H9 (cell line): ENCODE measurements at regions not wholly inside any gene's neighbourhood (a gene's known extent, or its start where the extent isn't known, plus 50 kb on each side); places are given as distances from the start of the nearest gene placed in this dataset.

Source experiments
- DNase-seq: peaks from one replicate; pipeline ENCODE4 v3.0.0-alpha.2; 2017
- H2AFZ ChIP-seq: one replicate; pipeline ENCODE4 v1.6.1; 2013; ENCODE audit warnings: mild to moderate bottlenecking, low read length, control low read depth, moderate library complexity
- H2AK5ac ChIP-seq: 2 replicates; pipeline ENCODE4 v1.6.1; 2013; ENCODE audit warnings: low read length, control low read depth, mixed read lengths; ENCODE audit not compliant: insufficient read length
- H2BK120ac ChIP-seq: one replicate; pipeline ENCODE4 v1.6.1; 2013; ENCODE audit warnings: low read depth, mild to moderate bottlenecking, low read length, control low read depth, inconsistent platforms; ENCODE audit not compliant: poor library complexity, severe bottlenecking
- H2BK12ac ChIP-seq: 2 replicates; pipeline ENCODE4 v1.6.1; 2013; ENCODE audit warnings: low read length, control low read depth, mixed read lengths, low read depth; ENCODE audit not compliant: insufficient read length
- H2BK15ac ChIP-seq: 2 replicates; pipeline ENCODE4 v1.6.1; 2013; ENCODE audit warnings: low read depth, low read length, control low read depth
- H2BK20ac ChIP-seq: one replicate; pipeline ENCODE4 v1.6.1; 2013; ENCODE audit warnings: low read depth, mild to moderate bottlenecking, low read length, control low read depth, inconsistent platforms; ENCODE audit not compliant: poor library complexity, severe bottlenecking
- H2BK5ac ChIP-seq: 2 replicates; pipeline ENCODE4 v1.6.1; 2013; ENCODE audit warnings: low read length, control low read depth, mixed read lengths; ENCODE audit not compliant: insufficient read length
- H3K14ac ChIP-seq: 2 replicates; pipeline ENCODE4 v1.6.1; 2013; ENCODE audit warnings: low read length, control low read depth; ENCODE audit not compliant: insufficient read depth
- H3K18ac ChIP-seq: 2 replicates; pipeline ENCODE4 v1.6.1; 2013; ENCODE audit warnings: low read depth, mild to moderate bottlenecking, mixed read lengths, low read length, control low read depth; ENCODE audit not compliant: insufficient read length
- H3K23ac ChIP-seq: 2 replicates; pipeline ENCODE4 v1.6.1; 2013; ENCODE audit warnings: low read length, control low read depth, mixed read lengths, low read depth; ENCODE audit not compliant: insufficient read length
- H3K23me2 ChIP-seq: 2 replicates; pipeline ENCODE4 v1.6.1; 2013; ENCODE audit warnings: low read depth, mild to moderate bottlenecking, mixed read lengths, low read length, control low read depth; ENCODE audit not compliant: insufficient read length, poor library complexity, severe bottlenecking
- H3K27ac ChIP-seq: 2 replicates; pipeline ENCODE4 v1.5.1; 2013; ENCODE audit warnings: low read length, control low read depth, mixed read lengths, low read depth; ENCODE audit not compliant: insufficient read length
- H3K27me3 ChIP-seq: 2 replicates; pipeline ENCODE4 v1.6.1; 2013; ENCODE audit warnings: low read length, control low read depth, inconsistent platforms; ENCODE audit not compliant: insufficient read depth
- H3K4ac ChIP-seq: 2 replicates; pipeline ENCODE4 v1.6.1; 2013; ENCODE audit warnings: low read depth, mild to moderate bottlenecking, control low read depth, inconsistent platforms, low read length, moderate library complexity
- H3K4me1 ChIP-seq: 2 replicates; pipeline ENCODE4 v1.6.1; 2013; ENCODE audit warnings: low read length, control low read depth, inconsistent platforms; ENCODE audit not compliant: insufficient read depth
- H3K4me2 ChIP-seq: 2 replicates; pipeline ENCODE4 v1.6.1; 2013; ENCODE audit warnings: low read length, control low read depth, mixed read lengths; ENCODE audit not compliant: insufficient read length, insufficient read depth
- H3K56ac ChIP-seq: 2 replicates; pipeline ENCODE4 v1.6.1; 2013; ENCODE audit warnings: low read depth, mild to moderate bottlenecking, mixed read lengths, low read length, control low read depth; ENCODE audit not compliant: insufficient read length
- H3K79me1 ChIP-seq: 2 replicates; pipeline ENCODE4 v1.6.1; 2013; ENCODE audit warnings: low read depth, mild to moderate bottlenecking, moderate library complexity, low read length, control low read depth, inconsistent platforms; ENCODE audit not compliant: insufficient read depth, poor library complexity, severe bottlenecking
- H3K79me2 ChIP-seq: 2 replicates; pipeline ENCODE4 v1.6.1; 2013; ENCODE audit warnings: low read length, control low read depth, inconsistent platforms; ENCODE audit not compliant: insufficient read depth
- H3K9ac ChIP-seq: 2 replicates; pipeline ENCODE4 v1.6.1; 2013; ENCODE audit warnings: low read length, control low read depth, mixed read lengths; ENCODE audit not compliant: insufficient read length; ENCODE audit errors: extremely low read depth
- H3K9me3 ChIP-seq: one replicate; pipeline ENCODE4 v1.6.1; 2013; ENCODE audit warnings: low read depth, low read length, inconsistent platforms; ENCODE audit not compliant: control insufficient read depth
- H3T11ph ChIP-seq: one replicate; pipeline ENCODE4 v1.6.1; 2013; ENCODE audit warnings: mild to moderate bottlenecking, low read length, control low read depth, inconsistent platforms
- H4K20me1 ChIP-seq: one replicate; pipeline ENCODE4 v1.6.1; 2013; ENCODE audit not compliant: control insufficient read depth, insufficient read length, insufficient read depth
- H4K5ac ChIP-seq: 2 replicates; pipeline ENCODE4 v1.6.1; 2013; ENCODE audit warnings: low read depth, mild to moderate bottlenecking, mixed read lengths, low read length, control low read depth; ENCODE audit not compliant: insufficient read length
- H4K8ac ChIP-seq: replicated peaks from 2 replicates; pipeline ENCODE4 v1.6.1; 2013; ENCODE audit warnings: low read length, control low read depth, mixed read lengths, low read depth; ENCODE audit not compliant: insufficient read length
- H4K91ac ChIP-seq: 2 replicates; pipeline ENCODE4 v1.6.1; 2013; ENCODE audit warnings: low read depth, mild to moderate bottlenecking, moderate library complexity, mixed read lengths, low read length, control low read depth; ENCODE audit not compliant: insufficient read length
- H3K27ac Mint-ChIP-seq, 3 experiments: 2 replicates in 2 of 3; 3 replicates in 1 of 3; pipeline ENCODE4 v1.8.0; 2020 to 2021; ENCODE audit warnings: mixed read lengths in 3 of 3, mild to moderate bottlenecking in 1 of 3, moderate library complexity in 1 of 3
- H3K27me3 Mint-ChIP-seq: 2 replicates; pipeline ENCODE4 v1.8.0; 2021; ENCODE audit warnings: low read depth, mild to moderate bottlenecking, moderate library complexity, mixed read lengths
- H3K36me3 Mint-ChIP-seq, 3 experiments: 2 replicates in 2 of 3; 3 replicates in 1 of 3; pipeline ENCODE4 v1.8.0; 2020 to 2021; ENCODE audit warnings: low read depth in 3 of 3, mixed read lengths in 3 of 3; ENCODE audit not compliant: insufficient read depth in 1 of 3
- H3K4me1 Mint-ChIP-seq, 2 experiments: 2 replicates each; pipeline ENCODE4 v1.8.0; 2020; ENCODE audit warnings: mixed read lengths in 2 of 2
- H3K4me3 Mint-ChIP-seq, 2 experiments: 2 replicates in 1 of 2; 3 replicates in 1 of 2; pipeline ENCODE4 v1.8.0; 2020 to 2021; ENCODE audit warnings: mild to moderate bottlenecking in 2 of 2, mixed read lengths in 2 of 2, moderate library complexity in 1 of 2
- H3K9me3 Mint-ChIP-seq, 2 experiments: 2 replicates in 1 of 2; 3 replicates in 1 of 2; pipeline ENCODE4 v1.8.0; 2020; ENCODE audit warnings: mild to moderate bottlenecking in 2 of 2, mixed read lengths in 2 of 2, moderate library complexity in 1 of 2
- WGBS: extraction: QIAGEN DNeasy Blood & Tissue Kit; methylation state at CpG from one replicate; pipeline ENCODE4 v1.1.7; 2013; ENCODE audit warnings: missing lambda C conversion rate, low lambda C conversion rate, mixed read lengths; ENCODE audit not compliant: insufficient read length; ENCODE audit errors: extremely low coverage; 5-methylcytosine and 5-hydroxymethylcytosine counted together
- TF ChIP-seq, protein P1 (sequence below): fragments of 200-600 bp; sonication (generic); conservative IDR thresholded peaks from 3 replicates; pipeline ENCODE4 v1.8.0; 2021; ENCODE audit warnings: antibody characterized with exemption, mild to moderate bottlenecking

GRCh38 chr2:184256611-184257010, 341.7 kb upstream of the ZNF804A start:
- no peak overlapping the region for H3K14ac ChIP-seq
- H3K36me3 Mint-ChIP-seq, result no peaks in the 10 kb centered on the region
- H2BK15ac ChIP-seq, result no peak overlapping the region
- no peak overlapping the region for H2BK20ac ChIP-seq
- H3K23ac ChIP-seq, result no peak overlapping the region
- H2BK120ac ChIP-seq, result no peak overlapping the region
- no peak overlapping the region for H3K27ac Mint-ChIP-seq
- no peak overlapping the region for H4K91ac ChIP-seq
- no peak overlapping the region for H3K4me3 Mint-ChIP-seq
- no peak overlapping the region for H3K4me2 ChIP-seq
- no peak overlapping the region for H4K8ac ChIP-seq
- H3K27ac ChIP-seq, result no peak overlapping the region
- H3K79me1 ChIP-seq, result no peaks in the 10 kb centered on the region
- H3K27me3 ChIP-seq, result no peaks in the 10 kb centered on the region
- no peak overlapping the region for H3K4ac ChIP-seq
- no peaks in the 10 kb centered on the region for H3K4me1 Mint-ChIP-seq
- no peaks in the 10 kb centered on the region for H3K79me2 ChIP-seq
- no peaks in the 10 kb centered on the region for H3K9me3 ChIP-seq
- no peak overlapping the region for H2AFZ ChIP-seq
- H3T11ph ChIP-seq, result no peak overlapping the region
- H4K20me1 ChIP-seq, result no peaks in the 10 kb centered on the region
- no peak overlapping the region for H2BK5ac ChIP-seq
- H3K23me2 ChIP-seq, result no peaks in the 10 kb centered on the region
- no peak overlapping the region for H2AK5ac ChIP-seq
- H3K56ac ChIP-seq, result no peak overlapping the region
- no CpG with 5 or more reads among the region's 1 CpG for WGBS
- no peak overlapping the region for H2BK12ac ChIP-seq
- H3K9ac ChIP-seq, result no peak overlapping the region
- no peak overlapping the region for H3K18ac ChIP-seq
- no peaks in the 10 kb centered on the region for H3K9me3 Mint-ChIP-seq
- TF ChIP-seq, protein P1, sequence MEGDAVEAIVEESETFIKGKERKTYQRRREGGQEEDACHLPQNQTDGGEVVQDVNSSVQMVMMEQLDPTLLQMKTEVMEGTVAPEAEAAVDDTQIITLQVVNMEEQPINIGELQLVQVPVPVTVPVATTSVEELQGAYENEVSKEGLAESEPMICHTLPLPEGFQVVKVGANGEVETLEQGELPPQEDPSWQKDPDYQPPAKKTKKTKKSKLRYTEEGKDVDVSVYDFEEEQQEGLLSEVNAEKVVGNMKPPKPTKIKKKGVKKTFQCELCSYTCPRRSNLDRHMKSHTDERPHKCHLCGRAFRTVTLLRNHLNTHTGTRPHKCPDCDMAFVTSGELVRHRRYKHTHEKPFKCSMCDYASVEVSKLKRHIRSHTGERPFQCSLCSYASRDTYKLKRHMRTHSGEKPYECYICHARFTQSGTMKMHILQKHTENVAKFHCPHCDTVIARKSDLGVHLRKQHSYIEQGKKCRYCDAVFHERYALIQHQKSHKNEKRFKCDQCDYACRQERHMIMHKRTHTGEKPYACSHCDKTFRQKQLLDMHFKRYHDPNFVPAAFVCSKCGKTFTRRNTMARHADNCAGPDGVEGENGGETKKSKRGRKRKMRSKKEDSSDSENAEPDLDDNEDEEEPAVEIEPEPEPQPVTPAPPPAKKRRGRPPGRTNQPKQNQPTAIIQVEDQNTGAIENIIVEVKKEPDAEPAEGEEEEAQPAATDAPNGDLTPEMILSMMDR, result no peak
- H4K5ac ChIP-seq, result no peak overlapping the region
- no peaks in the 10 kb centered on the region for H3K27me3 Mint-ChIP-seq
- no peak for DNase-seq
- H3K4me1 ChIP-seq, result no peaks in the 10 kb centered on the region
